SW480 (cell line): ENCODE measurements at regions not wholly inside any gene's neighbourhood (a gene's known extent, or its start where the extent isn't known, plus 50 kb on each side); places are given as distances from the start of the nearest gene placed in this dataset.

Experiments
- DNase-seq: peaks from one replicate; pipeline ENCODE4 v3.0.0-alpha.2; 2016; ENCODE audit warnings: low spot score

DNA sequence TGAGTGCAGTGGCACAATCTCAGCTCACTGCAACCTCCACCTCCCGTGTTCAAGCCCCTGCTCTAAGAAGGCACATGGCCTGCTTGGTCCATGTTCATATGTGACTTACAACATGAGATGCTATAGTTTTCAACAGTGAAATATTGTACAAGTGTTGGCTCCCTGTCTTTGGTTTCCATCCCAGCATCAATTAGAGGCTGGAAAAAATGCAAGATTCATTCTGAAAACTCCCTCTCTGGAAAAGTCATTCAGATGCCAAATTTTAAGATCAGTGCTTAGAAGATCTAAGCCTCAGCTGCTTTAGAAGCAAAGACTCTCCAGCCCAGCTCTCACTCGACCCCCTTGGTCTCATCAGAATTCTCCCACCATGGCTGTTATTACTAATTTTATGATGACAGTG lies 398.9 kb downstream of the KIF16B start:
- no peak for DNase-seq

DNA sequence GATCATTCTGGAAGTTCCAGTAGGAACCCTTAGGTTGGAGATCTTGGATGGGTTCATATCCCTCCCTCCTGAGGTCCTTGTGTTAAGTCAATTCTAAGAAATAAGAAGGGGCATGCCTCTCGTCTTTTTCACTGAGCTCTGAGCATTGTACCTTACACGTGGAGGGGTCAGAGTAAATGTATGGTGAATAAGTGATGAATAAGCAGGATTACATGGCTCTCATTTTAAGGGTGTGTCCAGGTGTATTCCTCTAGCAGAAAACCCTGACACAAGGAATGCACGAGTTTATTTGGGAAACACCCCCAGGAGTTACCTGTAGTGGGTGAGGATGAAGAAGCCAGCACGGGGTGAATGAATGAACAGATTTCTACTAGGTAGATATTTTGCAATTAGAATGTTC lies 400.2 kb downstream of the KIF16B start:
- DNase-seq = no peak

DNA sequence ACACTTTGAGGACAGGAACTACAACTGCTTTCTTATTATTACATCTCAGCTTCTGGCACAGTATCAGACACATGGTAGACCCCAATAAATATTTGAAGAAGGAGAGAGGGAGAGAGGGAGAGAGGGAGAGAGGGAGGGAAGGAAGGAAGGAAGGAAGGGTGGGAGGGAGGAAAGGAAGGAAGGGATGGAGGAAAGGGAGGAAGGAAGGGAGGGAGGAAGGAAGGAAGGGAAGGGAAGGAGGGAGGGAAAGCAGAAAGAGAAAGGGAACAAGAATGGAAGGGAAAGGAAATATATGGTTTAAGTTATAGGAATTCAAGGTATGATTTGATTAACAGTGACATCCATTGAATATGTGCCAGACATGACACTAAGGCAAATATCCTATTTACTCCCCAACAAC lies 402.1 kb downstream of the KIF16B start:
- no peak for DNase-seq

DNA sequence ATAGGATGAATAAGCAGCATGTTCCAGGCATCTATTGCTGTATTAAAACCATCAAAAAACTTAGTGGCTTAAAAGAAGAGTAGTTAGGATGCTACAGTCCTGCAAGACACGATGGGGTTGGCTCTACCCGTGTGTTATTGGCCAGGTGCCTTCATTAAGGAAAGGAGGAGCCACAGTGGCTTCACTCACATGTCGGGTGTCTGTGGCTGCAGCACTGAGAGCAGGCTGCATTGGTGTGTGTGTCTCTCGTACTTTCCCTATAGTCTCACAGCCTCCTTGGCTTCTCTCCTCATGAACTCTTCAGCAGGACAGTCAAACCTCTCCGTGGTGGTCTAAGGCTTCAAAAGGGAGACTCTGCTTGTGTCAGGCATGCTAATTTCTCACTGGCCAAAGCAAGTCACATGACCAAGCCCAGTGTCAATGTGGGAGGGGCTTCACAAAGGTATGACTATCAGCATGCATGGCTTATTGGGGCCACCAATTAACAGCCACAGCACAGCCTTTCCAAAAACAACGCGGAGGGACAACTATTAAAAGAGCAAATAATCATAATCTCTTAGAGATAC lies 402.8 kb downstream of the KIF16B start:
- DNase-seq = no peak

DNA sequence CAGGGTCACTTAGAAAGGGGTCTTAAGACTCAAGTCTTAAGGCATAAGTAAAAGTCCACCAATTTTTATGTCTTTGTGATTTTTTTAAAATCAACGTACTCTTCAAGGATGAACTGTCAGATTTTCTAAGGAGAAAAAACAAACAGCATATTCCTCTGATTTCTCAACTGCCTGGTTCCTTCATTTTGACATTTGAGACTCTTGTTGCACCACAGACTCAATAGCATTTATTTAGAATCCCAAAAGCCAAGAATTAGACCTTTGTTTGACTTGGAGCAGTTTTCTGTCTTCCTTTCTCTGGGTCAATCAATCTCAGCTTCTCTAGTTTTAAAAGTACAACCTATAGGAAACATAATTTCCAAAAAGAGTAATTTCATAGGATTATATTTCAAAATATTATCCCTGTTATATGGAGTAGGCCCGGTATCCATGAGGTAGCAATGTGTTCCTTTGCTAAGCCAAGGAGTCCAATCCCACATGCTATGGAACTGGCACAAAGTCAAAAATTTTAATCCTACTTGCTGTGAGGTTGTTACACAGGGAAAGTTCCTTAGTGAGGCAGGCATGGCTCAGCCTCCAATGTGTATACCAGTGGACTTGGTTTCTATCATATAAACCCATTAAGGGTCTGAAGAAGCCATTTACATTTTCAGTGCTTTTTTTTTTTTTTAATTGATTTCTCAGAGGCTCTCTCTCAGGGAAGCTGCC lies 405.7 kb downstream of the KIF16B start:
- no peak for DNase-seq

DNA sequence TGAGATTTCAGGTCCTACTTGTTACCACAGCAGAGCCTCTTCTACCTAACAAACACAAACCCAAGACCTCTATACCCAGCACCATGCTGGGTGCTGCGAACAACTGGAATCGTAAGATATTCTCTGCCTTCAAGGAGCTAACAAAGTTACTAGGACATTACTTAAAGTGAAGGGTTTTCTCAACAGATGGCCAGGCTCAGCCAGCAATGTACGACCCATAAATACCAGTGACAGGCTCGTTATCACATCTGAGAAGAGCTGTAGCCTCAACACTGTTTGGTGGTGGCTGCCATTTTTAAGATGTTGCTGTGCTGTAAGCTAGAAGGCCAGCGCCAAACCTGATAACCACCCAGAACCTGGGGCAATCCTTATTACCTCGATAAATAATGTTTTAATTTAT lies 406.5 kb downstream of the KIF16B start:
- no peak for DNase-seq

DNA sequence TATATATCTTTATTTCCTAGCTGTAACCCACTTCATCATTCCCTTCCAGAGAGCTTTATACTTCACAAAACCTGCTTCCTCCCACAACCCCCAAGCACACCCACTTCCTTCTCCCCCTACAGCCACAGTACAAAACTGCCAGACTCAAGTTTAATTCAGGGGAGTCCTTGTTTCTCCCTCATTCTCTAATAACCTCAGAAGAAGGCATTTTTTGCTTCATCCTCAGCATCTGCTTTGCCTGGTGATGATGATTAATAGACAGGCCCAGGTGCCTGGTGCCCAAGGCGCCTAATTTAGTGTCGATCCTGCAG lies 414.3 kb downstream of the KIF16B start:
- DNase-seq = no peak

DNA sequence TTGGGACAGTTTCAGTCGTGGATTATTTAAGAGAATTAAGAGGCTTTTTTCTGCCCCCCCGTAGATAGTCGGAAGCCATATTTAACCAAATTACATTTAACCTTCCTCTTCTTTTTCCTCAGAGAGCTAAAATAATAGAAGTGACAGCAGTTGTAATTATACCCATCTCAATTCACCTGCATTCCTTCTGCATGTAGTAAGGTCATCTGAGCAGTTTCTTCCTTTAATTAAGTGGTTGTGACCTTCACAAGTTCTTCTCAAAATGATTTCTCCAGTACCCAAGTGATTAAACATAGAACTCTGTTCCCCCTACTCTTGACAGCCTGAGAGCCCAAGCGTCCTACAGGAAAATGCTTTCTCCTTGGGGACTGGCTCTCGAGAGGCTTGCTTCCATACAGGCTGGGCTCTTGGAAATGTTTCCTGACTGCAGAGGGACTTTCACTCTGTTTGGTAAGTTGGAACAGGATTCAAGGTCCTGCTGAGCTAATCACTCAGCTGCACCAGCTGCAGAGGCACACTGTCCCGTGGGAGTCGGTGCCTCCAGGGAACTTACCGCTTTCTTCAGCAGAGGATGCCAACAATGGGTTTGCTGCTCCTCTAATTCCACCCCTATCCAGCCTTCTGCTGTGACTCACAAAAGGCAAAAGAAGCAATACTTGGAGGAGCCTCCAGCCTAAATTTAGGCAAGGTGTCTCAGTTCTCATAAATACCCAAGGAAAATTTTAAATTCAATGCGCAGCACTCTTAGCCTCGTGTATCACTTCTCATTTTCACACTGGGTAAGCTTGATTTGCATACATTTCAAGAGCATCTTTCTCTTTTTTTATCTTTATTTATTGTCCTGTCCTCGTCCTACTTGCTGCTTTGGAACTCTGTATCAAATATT lies 414.9 kb downstream of the KIF16B start:
- no peak for DNase-seq

DNA sequence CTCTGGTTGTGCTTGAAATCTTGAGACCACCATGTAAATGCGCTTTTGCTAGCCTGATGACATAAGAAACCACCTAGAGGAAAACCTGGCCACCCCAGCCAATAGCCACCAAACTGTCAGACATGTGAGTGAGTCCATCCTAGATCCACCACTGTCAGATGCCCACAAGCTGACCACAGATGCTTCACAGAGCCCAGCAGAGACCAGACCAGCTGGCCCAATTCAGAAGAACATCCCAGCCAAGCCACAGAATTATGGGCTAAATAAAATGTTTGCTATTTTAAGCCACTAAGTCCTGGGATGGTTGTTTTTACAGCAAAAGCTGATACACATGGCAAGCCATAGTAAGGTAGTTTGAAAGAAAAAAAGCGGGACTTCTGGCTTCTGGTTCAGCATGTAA lies 425.3 kb downstream of the KIF16B start:
- no peak for DNase-seq

DNA sequence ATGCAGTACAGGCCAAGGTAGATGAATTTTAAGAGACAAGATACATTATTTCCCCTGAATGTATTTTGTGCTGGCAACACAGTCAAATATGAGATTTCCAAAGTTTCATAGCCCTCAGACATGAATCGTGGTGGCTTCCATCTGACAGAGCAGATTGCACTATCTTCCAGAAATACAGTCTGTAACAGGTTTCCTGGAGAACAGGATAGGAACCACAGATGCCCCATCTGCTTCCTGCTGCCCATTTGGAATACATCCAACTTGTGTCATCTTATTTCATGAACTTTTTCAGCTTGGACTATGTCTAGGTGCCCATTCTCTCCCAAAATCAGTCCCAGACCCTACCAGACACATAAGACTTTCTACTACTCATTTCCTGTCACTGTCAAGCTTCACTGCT lies 426.0 kb downstream of the KIF16B start:
- no peak for DNase-seq

DNA sequence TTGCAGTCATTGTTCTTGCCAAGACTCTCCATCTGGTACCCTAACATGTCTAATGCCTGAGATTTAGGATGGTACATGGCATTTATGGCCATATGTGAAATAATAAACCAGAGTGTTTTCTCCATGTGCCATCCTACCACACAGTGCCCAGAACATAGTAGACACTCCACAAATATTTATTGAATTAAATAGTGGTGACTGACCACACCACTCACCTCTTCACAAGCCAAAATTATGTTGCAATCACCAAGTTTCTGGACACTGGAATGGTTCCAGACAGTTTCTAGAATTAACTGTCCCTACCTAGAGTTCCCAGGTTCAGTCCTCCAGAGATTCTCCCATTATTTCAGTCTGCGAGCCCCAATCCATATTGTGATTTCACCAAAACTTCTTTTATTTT lies 427.3 kb downstream of the KIF16B start:
- no peak for DNase-seq

DNA sequence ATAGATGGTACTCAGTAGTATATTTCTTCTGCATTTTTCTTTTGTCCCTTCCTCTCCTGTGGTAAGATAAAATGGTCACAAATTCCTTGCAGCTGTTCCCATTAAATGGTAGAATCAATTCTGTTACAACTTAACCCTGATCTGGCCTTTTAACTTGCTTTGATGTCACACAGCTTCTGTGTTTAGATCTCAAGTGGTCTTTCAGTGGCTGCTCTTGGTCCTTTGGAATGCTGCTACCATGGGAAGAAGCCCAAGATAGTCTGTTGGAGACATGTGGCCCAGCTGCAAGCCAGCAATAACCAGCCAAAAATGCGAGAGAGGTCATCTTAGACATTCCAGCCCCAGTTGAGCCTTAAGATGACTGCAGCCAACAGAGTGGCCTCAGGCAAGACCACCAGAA lies 429.7 kb downstream of the KIF16B start:
- DNase-seq = no peak

DNA sequence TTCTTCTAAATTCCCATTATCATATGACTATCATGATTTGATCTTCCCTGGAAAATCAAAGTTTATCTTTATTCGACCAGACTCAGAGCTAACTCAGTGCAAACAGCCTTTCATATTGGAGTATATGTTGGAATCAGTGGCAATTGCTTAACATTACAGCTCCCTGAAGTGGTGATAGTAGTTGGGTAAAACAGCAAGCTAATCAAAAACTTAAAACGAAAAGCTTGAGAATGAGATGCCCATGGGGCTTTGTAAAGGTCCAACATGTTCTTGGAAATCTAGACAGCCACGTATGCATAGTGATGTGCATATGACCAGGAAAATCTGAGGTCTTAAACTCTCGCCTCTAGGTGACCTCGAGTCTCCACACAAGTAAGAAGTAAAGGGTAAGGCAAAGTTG lies 437.6 kb downstream of the KIF16B start:
- no peak for DNase-seq

DNA sequence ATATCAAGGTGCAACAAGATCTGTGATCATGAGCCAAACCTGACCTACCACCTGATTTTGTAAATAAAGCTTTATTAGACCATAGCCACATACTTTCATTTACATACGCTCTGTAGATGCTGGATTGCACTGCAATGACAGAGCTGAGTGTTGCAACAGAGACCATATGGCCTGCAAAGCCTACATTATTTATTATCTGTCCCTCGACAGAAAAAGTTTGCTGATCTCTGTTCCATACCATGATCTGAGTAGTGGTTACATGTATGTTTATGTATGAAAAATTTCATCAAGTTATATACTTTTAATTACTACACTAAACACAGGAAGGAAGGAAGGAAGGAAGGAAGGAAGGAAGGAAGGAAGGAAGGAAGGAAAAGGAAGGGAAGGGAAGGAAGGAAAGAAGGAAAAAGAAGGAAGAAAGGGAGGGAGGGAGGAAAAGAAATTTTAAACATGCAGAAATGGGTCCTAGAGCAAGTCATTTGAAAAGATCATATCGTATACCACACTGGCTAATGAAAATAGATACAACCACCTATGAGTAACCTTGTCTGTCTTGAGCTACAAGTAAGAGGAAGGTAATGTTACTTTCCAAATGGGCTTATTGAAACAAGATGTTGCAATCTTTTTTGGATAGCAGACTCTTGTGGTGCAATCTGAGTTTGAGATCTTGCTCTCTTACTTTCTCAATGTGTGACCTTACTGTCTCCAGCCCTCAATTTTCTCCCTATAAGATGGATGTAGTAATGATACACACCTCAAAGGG lies 441.0 kb downstream of the KIF16B start:
- DNase-seq = no peak

DNA sequence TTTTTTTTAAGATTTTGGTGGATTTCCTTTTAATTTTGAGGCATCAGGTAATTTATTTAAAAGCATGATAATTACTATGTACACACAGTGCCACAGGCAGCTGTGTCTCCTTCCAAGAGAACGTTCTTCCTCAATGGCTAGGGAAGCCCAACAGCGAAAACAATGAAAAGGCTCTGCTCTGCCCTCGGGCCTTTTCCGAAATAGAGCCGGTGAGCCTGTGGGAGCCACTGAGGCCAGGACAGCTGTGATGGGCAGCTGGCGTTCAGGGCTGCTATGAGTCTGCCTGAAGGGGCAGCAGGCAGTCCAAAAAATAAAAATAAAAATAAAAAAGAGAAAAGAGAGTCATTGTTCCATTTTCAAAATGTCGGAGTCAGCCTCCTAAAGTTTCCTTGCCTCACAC lies 443.8 kb downstream of the KIF16B start:
- no peak for DNase-seq

DNA sequence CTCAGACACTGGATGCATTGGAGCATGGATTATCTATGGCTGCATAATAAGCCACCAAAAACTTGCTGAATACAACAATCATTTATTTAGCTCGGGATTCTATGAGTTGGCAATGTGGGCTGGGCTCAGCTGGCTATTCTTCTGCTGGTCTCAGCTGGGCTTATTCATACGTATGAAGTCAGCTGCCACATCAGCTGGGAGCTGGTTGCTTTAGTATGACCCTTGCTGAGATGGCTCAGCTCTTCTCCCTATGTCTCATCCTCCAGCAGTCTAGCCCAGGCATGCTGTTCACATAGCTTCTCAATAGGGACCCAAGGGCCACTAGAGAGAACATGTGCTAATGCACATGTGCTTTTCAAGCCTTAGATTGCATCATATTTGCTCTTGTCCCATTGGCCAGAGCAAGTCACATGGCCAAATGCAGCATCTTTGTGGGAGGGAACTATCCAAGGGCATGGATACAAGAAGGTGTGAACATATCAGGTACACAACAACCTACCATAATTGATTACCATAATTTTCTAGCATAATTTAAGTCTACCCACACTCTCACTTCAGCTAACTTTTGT lies 444.6 kb downstream of the KIF16B start:
- peak; percentile 2 for DNase-seq

DNA sequence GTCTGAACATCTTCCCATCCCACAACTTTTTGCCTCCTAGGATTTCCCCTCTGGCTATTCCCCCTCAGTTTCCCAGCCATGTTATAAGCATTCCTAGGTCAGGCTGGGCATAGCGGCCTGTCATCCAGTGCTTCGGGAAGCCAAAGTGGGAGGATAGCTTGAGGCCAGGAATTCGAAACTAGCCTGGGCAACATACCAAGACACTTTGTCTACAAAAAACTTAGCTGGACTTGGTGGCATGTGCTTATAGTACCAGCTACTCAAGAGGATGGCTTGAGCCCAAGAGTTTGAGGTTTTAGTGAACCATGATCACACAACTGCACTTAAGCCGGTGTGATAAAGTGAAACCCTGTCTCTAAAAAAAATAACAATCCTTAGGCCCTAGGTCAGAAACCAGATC lies 447.4 kb downstream of the KIF16B start:
- DNase-seq = no peak

DNA sequence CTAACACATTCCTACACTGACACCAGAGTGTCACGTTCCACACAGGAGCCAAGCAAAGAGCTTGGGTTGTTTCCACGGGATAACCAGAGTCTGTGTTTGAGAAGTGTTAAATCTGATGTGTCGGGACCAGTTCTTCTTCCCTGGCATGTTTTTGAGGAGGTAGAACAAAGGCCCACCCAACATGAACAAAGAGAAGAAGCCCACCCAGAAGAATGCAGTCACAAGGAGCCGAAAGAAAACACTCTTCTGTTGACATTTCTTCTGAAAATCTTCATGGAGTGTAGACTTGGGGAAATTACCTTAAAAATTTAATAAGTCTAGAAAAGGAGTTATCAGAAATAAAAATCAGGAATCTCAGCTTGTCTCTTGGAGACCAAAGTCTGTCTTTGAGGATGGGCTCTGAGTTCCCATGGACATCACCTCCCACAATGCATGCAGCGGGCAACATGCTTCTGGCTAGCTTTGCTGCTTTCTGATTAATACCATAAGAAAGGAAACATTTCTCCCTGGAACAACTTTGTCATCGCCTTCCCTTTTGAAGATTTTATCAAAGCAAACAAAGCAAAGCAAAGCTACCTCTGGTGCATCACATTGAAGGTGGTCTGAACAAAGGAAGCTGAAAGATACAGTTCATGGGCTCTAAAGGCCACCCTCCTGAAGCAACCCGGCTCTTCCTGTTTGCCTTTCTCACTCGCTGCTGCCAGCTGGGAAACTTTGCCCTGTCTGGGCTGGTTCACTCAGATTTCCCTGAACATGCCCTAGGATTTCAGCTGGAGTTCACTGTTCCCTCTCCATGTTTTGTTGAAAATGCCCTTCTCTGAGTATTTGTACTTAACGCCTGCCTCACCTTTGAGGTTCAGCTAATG lies 448.1 kb downstream of the KIF16B start:
- no peak for DNase-seq

DNA sequence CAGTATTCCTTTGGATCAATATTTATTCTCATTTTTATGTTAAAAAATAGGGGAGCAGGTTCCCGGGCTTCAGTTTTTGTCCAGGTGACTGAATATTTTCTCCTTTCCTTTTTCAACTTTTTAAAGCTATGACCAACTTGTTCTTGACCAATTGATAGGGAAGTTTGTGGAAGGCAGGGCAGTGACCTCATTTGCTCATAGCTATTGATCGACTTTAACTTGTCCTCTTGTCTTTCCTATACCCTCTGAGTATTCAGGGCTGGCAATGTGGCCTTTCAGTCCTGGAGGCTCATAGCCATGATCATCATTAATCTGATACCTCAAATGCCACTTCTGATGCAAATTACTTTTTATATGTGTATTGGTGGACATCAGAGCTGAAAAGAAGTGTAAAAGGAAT lies 448.8 kb downstream of the KIF16B start:
- no peak for DNase-seq

DNA sequence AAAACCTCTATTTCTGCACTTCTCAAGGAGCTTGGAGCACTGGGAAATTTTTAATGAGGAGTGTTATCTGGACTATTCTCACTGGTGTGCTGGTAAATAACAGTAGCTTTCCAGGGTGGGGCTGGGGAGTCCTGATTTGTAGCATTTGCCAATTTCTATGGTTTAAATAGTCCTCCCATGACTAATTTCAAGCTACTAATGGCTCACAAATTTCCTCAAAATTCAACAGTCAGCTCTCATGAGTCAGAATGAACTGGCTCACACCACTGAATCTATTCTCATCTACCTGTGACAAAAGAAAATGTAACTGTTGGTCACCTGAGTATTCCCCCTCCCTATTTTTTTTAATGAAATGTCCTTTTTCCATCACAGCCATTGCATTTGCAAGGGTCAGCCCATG lies 449.6 kb downstream of the KIF16B start:
- no peak for DNase-seq

DNA sequence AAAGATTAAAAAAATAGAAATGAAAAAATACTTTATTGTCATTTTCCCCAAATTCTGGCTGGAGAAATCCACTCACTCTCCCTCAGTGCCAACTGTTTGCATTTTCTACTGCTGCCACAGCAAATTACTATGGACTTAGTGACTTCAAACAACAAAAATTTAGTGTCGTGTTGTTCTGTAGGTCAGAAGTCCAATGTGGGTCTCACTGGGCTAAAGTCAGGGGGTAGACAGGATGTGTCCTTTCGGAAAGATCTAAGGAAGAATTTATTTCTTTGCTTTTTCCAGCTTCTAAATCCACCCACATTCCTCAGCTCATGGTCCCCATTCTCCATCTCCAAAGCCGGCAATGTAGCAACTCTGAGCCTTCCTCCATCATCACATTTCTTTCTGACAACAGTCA lies 453.3 kb downstream of the KIF16B start:
- DNase-seq = no peak
